GM21367 (cell line): ENCODE measurements at regions not wholly inside any gene's neighbourhood (a gene's known extent, or its start where the extent isn't known, plus 50 kb on each side); places are given as distances from the start of the nearest gene placed in this dataset.
"Not testable (repeated sequence)": the region's sequence is repeated elsewhere in the genome, so short reads cannot be mapped to it uniquely, and the experiment has no call there.

ENCODE experiments used
- ATAC-seq: cut with Tn5 transposase; IDR thresholded peaks from one replicate; pipeline ENCODE4 v1.9.1; 2021; ENCODE audit not compliant: unreplicated experiment

- no peak for ATAC-seq
Observed at GRCh38 chr12:68422956-68423574, 90.9 kb upstream of the MDM1 start.

- ATAC-seq = no peak
Observed at GRCh38 chr12:68425998-68426397, 93.8 kb upstream of the MDM1 start.

GRCh38 chr12:68428211-68428610 lies 96.0 kb upstream of the MDM1 start:
- ATAC-seq = no peak

- no peak for ATAC-seq
Observed at GRCh38 chr12:68428724-68429501, 96.8 kb upstream of the MDM1 start.

- no peak for ATAC-seq
Observed at GRCh38 chr12:68429696-68430095, 97.5 kb upstream of the MDM1 start.

GRCh38 chr12:68431786-68432185 lies 99.6 kb upstream of the MDM1 start:
- no peak for ATAC-seq

GRCh38 chr12:68432622-68433021 lies 100.5 kb upstream of the MDM1 start:
- ATAC-seq = no peak

- no peak for ATAC-seq
Observed at GRCh38 chr12:68434391-68435298, 102.5 kb upstream of the MDM1 start.

- no peak for ATAC-seq
Observed at GRCh38 chr12:68435299-68435637, 103.1 kb upstream of the MDM1 start.

GRCh38 chr12:68435816-68436215 lies 103.7 kb upstream of the MDM1 start:
- no peak for ATAC-seq

- ATAC-seq = no peak
Observed at GRCh38 chr12:68438601-68439000, 106.4 kb upstream of the MDM1 start.

- no peak for ATAC-seq
Observed at GRCh38 chr12:68439368-68440045, 107.3 kb upstream of the MDM1 start.

GRCh38 chr12:68440068-68440581 lies 108.0 kb upstream of the MDM1 start:
- no peak for ATAC-seq

- no peak for ATAC-seq
Observed at GRCh38 chr12:68441167-68441566, 109.0 kb upstream of the MDM1 start.

GRCh38 chr12:68442353-68442972 lies 110.3 kb upstream of the MDM1 start:
- ATAC-seq = not testable (repeated sequence)

- ATAC-seq = not testable (repeated sequence)
Observed at GRCh38 chr12:68443695-68444094, 111.5 kb upstream of the MDM1 start.

GRCh38 chr12:68445824-68446223 lies 113.7 kb upstream of the MDM1 start:
- no peak for ATAC-seq

GRCh38 chr12:68446384-68446783 lies 114.2 kb upstream of the MDM1 start:
- ATAC-seq = no peak

GRCh38 chr12:68446901-68447796 lies 115.0 kb upstream of the MDM1 start:
- no peak for ATAC-seq
